ENCODE measurements at regions not wholly inside any gene's neighbourhood (a gene's known extent, or its start where the extent isn't known, plus 50 kb on each side); places are given as distances from the start of the nearest gene placed in this dataset.

DNA sequence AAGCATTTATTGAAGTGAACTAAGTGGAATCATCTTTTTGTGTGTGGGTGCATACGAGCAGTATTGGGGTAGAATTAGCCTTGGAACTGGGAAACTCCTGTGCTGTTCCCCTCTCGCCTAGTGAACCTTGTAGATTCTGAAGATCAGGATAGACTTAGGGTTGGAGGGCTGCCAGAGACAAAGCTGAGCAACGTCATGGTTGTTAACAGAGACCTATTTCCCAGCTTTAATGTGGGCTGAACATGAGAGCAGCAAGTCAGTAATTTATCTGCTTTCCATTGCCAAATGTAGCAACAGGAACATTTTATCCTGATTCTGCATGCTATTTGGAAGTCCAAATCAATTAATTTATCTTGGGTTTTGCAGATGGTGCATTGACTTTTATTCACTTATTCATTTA, 246.6 kb downstream of the IL20RB start:
- DNase-seq (ENCODE audit: insufficient read length, low spot score) (no peak), FAIRE-seq (no peak)
- no peak for TF ChIP-seq POLR2A (IDR thresholded peaks at IDR 0.05; ENCODE audit: low read depth, low read length)

DNA sequence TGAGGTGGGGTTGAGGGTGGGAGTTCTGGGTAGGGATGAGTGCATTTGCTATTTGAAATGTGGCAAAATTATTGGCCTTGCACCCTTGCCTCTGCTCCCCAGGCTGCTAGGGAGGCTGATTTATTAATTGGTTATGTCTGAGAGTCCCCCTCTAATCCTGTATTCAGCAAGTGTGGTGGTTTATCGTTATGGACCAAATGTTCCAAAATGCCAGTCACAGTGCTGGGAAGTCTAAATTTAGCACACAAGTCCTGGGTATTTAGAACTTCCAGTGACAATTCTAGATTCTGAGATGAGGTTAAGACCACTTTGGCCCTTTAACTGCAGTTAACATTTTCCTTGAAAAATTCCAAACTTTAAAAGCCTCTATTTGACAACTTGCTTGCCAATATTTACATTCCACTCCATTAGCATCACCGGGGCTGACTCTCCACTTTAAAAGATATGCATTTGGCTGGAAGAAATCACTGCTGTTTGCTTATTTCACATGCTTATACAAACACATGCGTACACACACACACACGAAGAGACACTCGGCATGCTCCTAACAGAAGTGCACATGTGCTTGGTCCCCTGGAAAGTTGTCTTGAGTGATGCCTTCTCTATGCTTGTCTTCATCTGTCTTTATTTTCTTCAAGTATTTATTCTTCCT, 247.7 kb downstream of the IL20RB start:
- no peak for TF ChIP-seq POLR2A (IDR thresholded peaks at IDR 0.05; ENCODE audit: low read depth, low read length)
- FAIRE-seq (no peak), DNase-seq (ENCODE audit: insufficient read length, low spot score) (no peak)

DNA sequence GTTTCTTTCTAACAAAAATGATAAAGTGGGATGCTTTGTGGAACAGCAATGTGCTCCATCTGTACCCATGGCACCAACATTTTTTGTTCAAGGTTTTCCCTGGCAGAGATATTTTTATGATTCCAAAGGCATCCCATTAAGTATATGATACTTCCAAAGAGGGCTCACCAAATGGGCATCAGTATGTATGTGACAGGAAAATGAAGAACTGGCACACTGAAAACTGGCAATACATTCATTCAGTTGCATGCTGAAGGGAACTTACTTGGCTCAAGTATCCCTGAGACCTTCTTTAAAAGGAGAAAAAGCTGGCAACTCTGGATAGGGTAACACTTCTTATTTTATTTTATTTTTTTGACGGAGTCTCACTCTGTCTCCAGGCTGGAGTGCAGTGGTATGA, 249.8 kb downstream of the IL20RB start:
- FAIRE-seq = no peak
- no peak for DNase-seq (ENCODE audit: insufficient read length, low spot score)
- TF ChIP-seq POLR2A (IDR thresholded peaks at IDR 0.05; ENCODE audit: low read depth, low read length) = no peak

- no peak for TF ChIP-seq POLR2A (IDR thresholded peaks at IDR 0.05; ENCODE audit: low read depth, low read length)
- DNase-seq (ENCODE audit: insufficient read length, low spot score) (no peak), FAIRE-seq (no peak)
Observed at GRCh38 chr3:137217733-137218132, 259.9 kb downstream of the IL20RB start.

- no peak for TF ChIP-seq POLR2A (IDR thresholded peaks at IDR 0.05; ENCODE audit: low read depth, low read length)
- FAIRE-seq (no peak), DNase-seq (ENCODE audit: insufficient read length, low spot score) (no peak)
Observed at GRCh38 chr3:137219801-137220445, 262.1 kb downstream of the IL20RB start.

- FAIRE-seq (no peak), DNase-seq (ENCODE audit: insufficient read length, low spot score) (no peak)
- TF ChIP-seq POLR2A (IDR thresholded peaks at IDR 0.05; ENCODE audit: low read depth, low read length) = no peak
Observed at GRCh38 chr3:137222736-137223225, 265.0 kb downstream of the IL20RB start.

DNA sequence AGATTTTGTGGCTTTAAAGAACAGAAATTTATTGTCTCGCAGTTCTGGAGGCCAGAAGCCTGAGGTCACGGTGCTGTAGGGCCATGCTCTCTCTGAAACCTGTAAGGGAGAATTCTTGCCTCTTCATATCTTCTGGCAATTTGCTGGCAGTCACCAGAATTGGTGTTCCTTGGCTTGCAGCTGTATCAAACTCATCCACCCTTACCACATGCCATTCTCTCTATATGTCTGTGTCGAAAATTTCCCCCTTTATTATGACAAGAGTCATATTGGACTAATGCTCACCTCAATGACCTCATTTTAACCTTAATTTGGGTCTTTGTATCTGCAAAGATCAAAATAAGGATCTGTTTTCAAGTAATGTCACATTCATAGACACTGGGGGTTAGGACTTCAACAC, 266.7 kb downstream of the IL20RB start:
- DNase-seq (ENCODE audit: insufficient read length, low spot score) (no peak), FAIRE-seq (no peak)
- TF ChIP-seq POLR2A (IDR thresholded peaks at IDR 0.05; ENCODE audit: low read depth, low read length) = no peak

- TF ChIP-seq POLR2A (IDR thresholded peaks at IDR 0.05; ENCODE audit: low read depth, low read length) = no peak
- FAIRE-seq = no peak
- DNase-seq (ENCODE audit: insufficient read length, low spot score) = no peak
Observed at GRCh38 chr3:137242836-137243400, 285.1 kb downstream of the IL20RB start.

GRCh38 chr3:137246491-137246890, 288.7 kb downstream of the IL20RB start:
- DNase-seq (ENCODE audit: insufficient read length, low spot score) (no peak), FAIRE-seq (no peak)
- no peak for TF ChIP-seq POLR2A (IDR thresholded peaks at IDR 0.05; ENCODE audit: low read depth, low read length)

- no peak for DNase-seq (ENCODE audit: insufficient read length, low spot score)
- TF ChIP-seq POLR2A (IDR thresholded peaks at IDR 0.05; ENCODE audit: low read depth, low read length) = no peak
- no peak for FAIRE-seq
Observed at GRCh38 chr3:137249311-137249940, 291.6 kb downstream of the IL20RB start.

DNA sequence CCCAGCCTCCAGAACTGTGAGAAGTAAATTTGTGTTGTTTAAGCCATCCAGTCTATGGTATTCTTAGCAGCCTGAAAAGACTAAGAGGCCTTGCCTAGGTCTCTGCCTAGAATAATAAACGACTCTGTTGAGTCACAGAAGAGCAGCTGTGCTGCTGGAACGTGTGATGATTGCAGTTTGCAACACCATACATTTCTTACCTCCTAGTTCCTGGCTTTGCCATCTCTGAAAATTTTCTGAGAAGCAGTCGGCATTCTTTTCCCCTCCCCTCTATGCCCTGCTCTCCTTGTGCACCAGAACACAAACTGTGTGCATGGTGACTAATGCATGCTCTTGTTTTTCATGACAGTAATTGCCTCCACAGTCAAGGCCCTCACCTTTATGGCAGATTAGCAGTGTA, 301.3 kb downstream of the IL20RB start:
- FAIRE-seq (no peak), DNase-seq (ENCODE audit: insufficient read length, low spot score) (no peak)
- no peak for TF ChIP-seq POLR2A (IDR thresholded peaks at IDR 0.05; ENCODE audit: low read depth, low read length)

DNA sequence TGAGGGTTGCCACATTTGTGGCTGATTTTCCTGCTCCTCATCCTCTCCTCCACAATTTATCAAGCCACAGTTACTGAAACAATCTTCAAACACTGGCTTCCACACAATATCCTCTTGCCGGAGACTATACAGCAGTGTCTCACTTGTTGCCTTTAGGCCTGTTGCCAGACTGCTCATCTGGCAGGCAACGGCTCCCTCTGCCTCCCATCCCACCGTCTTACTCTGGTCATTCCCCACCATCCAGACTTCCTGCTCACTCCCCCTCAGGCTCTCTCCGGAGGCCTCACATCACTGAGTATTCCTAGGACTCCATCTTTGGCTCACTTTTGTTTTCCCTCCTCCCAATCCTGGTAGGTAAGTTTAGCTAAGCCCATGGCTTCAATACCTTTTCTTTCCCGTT, 301.9 kb downstream of the IL20RB start:
- no peak for TF ChIP-seq POLR2A (IDR thresholded peaks at IDR 0.05; ENCODE audit: low read depth, low read length)
- no peak for FAIRE-seq
- DNase-seq (ENCODE audit: insufficient read length, low spot score) = no peak

DNA sequence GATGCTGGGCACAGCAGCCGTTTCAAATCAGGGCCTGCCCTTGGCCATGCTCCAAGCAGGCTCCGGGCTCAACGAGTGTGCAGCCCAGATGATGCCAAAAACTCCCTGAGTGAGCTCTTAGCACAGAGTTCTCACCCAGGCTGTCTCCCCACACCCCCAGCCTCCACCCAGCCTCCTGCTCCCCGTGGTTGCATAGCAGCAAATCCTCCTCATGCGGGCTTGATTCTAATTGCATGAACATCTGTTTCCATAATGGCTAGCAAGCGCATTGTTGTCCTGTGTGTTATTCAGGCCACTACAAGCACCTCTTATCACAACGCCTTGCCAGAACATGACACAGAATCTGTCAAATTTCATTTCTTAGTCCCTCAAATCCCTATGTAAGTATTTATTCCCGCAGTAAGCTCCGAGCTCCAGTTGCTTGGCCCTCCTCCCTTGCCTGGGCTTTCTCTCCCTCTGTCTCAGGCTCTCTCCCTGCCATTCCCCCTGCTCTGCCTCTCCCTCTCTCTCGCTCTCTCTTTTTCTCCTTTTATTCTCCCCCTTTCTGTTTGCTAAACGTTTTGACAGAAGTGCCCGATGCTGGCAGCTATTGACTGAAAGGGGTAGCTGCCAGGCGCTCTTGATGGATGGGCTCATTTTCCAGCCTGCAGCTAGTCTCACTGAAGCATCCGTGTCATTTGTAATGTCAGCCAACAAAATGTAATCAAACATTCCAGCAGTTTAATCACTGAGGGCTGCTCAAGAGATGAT, 306.5 kb downstream of the IL20RB start:
- no peak for FAIRE-seq
- no peak for TF ChIP-seq POLR2A (IDR thresholded peaks at IDR 0.05; ENCODE audit: low read depth, low read length)
- DNase-seq (ENCODE audit: insufficient read length, low spot score) = no peak

DNA sequence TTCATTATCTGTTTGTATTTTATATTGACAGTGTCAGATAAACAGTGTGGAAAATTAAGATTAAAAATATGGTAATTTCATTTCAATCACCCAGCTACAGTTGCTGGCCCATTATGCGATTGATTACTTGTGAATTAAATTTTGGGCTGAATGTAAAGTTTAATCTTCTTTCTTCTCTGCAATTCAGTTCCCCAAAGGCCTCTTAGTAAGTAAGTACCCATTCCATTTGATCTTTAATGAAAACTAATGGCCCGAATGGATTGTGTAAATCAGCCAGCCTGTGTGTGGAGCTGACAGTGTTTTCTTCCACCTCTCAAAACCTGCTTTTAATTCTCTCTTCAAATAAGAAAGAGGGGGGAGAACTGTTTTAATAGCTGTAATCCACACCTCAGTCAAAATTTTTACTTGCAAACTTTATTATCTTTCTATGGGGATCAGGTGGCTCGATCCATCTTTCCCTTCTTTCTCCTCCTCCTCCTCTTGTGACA, 307.1 kb downstream of the IL20RB start:
- DNase-seq (ENCODE audit: insufficient read length, low spot score) (no peak), FAIRE-seq (no peak)
- no peak for TF ChIP-seq POLR2A (IDR thresholded peaks at IDR 0.05; ENCODE audit: low read depth, low read length)
